Bone marrow (tissue), 2 donors: ENCODE measurements at regions not wholly inside any gene's neighbourhood (a gene's known extent, or its start where the extent isn't known, plus 50 kb on each side); places are given as distances from the start of the nearest gene placed in this dataset.

Experiments
- DNase-seq, 2 donors: peaks; one replicate each; lab custom pipeline; 2025; lab: John Stamatoyannopoulos, UW

- DNase-seq, result no peak
Measured at GRCh38 chr6:28707387-28708282, 182.0 kb downstream of the GPX5 start.

- no peak for DNase-seq
Measured at GRCh38 chr6:28709478-28710349, 184.0 kb downstream of the GPX5 start.

GRCh38 chr6:28710466-28711191 is 184.9 kb downstream of the GPX5 start:
- no peak for DNase-seq

GRCh38 chr6:28711325-28711724 is 185.6 kb downstream of the GPX5 start:
- DNase-seq, result no peak

- no peak for DNase-seq
Measured at GRCh38 chr6:28711788-28712341, 186.2 kb downstream of the GPX5 start.

GRCh38 chr6:28712982-28713381 is 187.3 kb downstream of the GPX5 start:
- no peak for DNase-seq

GRCh38 chr6:28719275-28719940 is 193.7 kb downstream of the GPX5 start:
- DNase-seq, result no peak

- DNase-seq, result no peak
Measured at GRCh38 chr6:28720357-28721231, 194.9 kb downstream of the GPX5 start.

GRCh38 chr6:28721372-28721771 is 195.7 kb downstream of the GPX5 start:
- no peak for DNase-seq

GRCh38 chr6:28724395-28724794 is 198.7 kb downstream of the GPX5 start:
- DNase-seq, result no peak

- no peak for DNase-seq
Measured at GRCh38 chr6:28725274-28725809, 198.4 kb downstream of the TRIM27 start.

GRCh38 chr6:28725890-28726348 is 197.9 kb downstream of the TRIM27 start:
- no peak for DNase-seq

GRCh38 chr6:28726569-28727309 is 197.0 kb downstream of the TRIM27 start:
- DNase-seq, result no peak

GRCh38 chr6:28727559-28728211 is 196.1 kb downstream of the TRIM27 start:
- no peak for DNase-seq

- no peak for DNase-seq
Measured at GRCh38 chr6:28729501-28730402, 194.0 kb downstream of the TRIM27 start.

- DNase-seq, result no peak
Measured at GRCh38 chr6:28732052-28732451, 191.7 kb downstream of the TRIM27 start.

GRCh38 chr6:28734443-28734959 is 189.3 kb downstream of the TRIM27 start:
- no peak for DNase-seq
